ENCODE measurements at regions not wholly inside any gene's neighbourhood (a gene's known extent, or its start where the extent isn't known, plus 50 kb on each side); places are given as distances from the start of the nearest gene placed in this dataset.

DNA sequence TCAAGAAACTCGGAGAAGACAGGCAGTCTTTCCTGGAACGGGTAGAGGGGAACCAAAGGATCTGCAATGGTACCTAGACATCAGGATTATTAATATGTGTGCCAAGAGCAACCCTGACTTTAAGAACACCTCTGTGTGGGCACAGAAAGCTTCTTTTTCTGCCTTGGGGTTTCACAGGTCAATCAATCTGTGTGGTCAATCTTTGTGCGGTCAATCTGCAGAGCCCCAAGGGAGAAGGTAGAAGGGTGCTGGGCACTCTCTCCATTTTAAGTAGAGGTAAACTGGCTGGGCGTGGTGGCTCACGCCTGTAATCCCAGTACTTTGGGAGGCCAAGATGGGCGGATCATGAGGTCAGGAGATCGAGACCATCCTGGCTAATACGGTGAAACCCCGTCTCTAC is 100.7 kb downstream of the ARF6 start:
- in situ Hi-C loops (cut with HindIII; ENCODE audit: low sequenced_read_pairs): loop anchor here (5.0 kb wide), 2 partner anchors 46 to 79 kb away; no protein-coding TSS in a partner anchor

DNA sequence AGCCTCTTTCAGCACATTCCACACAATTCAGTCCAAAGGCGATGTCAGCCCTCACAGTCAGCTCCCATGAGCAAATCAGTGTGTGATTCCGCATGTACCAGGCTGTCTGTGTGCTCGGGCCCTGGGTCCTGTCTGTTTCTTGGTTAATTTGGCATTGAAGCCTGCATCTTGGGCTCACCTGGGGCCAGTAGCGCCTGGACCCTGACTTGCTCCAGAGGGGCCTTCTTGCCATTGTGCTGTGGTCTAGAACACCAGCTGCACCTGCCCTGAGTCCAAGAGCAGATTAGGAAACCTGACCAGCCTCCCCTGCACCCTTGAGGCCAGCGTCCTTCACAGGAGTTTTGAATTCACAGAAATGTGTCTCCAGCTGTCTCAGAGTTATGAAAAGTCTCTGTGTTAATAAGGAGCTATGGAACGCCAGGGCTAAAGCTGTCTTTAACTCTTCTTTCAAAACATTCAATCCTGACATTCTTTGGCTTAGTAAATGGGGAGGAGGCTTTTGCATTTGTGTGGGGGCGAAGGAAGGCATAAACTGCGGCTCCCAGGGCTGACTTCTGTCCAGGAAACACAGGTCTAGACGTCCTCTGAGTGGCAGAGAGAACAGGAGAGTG is 102.2 kb downstream of the ARF6 start:
- in situ Hi-C loops (cut with HindIII; ENCODE audit: low sequenced_read_pairs): loop anchor here (5.0 kb wide), 2 partner anchors 48 to 77 kb away; no protein-coding TSS in a partner anchor

DNA sequence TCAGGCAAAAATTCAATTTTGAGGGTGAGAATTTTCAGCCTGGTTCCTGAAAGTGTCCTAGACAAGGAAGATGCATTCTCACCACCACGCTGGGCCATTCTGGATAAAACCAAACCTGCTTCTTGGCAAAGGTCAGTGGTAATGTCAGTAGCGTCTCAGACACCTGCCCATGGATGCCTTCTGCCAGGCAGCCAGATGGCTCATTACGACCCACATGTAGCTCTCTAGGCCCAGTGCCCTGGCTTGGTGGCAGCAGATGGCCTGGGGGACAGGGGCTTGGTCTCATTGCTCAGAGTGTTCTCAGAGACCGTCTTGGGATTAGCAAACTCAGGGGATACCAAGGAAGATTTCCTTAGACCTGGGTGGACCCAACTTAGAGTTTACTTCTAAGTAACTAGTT is 105.1 kb downstream of the ARF6 start:
- in situ Hi-C loops (cut with HindIII; ENCODE audit: low sequenced_read_pairs): no loop called here

DNA sequence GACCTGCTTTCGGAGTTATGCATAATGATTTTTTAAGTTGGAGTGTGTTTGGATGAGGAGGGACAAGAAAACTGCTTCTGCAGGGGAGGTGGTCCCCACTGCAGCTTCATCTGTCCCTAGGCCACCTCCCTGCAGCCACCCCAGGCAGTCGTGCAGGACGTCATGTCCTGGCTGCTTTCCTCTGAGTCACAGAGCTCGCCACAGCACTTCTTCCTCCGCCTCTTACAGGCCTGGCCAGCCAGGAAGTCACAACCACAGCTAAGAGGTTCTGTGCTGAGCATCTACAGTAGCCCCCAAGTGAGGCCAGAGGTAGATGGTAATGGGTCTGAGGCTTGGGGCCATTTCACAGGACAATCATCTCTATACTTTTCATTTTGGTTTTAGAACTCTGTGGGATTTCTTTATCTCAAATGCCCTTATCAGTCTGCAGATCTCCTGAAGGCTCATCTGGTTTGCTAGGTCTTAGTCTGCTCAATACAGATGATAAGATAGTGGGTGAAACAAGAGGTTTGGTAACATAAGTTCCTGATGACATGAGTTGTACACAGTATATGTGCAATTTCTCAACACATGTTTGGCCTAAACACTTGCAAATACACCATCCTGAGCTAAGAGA is 106.4 kb downstream of the ARF6 start:
- in situ Hi-C loops (cut with HindIII; ENCODE audit: low sequenced_read_pairs): no loop called here

DNA sequence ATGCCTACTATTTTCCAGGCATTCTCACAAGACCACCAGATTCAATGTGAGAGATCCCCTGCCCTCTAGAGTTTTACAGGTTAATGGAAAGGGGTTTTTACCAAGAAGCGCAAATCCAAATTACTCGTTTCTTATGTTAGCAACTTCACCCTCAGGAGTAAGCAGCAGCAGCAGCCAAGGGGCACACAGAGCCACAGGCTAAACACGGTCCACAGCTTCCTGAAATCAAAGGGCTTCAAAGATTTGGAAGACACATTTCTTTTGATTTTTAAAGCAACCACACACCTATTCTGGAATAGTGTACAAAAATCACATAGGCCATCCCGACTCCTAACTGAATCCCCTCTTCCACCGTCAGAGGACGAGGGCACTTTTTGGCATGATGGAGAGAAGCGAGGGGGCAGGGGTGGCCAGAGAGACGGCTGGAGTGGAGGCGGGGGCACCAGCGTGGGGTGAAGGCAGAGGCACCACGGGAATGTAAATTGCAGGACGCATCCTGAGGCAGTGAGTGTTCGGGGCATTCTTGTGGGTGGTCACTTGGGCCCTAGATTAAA is 107.0 kb downstream of the ARF6 start:
- in situ Hi-C loops (cut with HindIII; ENCODE audit: low sequenced_read_pairs): no loop called here

DNA sequence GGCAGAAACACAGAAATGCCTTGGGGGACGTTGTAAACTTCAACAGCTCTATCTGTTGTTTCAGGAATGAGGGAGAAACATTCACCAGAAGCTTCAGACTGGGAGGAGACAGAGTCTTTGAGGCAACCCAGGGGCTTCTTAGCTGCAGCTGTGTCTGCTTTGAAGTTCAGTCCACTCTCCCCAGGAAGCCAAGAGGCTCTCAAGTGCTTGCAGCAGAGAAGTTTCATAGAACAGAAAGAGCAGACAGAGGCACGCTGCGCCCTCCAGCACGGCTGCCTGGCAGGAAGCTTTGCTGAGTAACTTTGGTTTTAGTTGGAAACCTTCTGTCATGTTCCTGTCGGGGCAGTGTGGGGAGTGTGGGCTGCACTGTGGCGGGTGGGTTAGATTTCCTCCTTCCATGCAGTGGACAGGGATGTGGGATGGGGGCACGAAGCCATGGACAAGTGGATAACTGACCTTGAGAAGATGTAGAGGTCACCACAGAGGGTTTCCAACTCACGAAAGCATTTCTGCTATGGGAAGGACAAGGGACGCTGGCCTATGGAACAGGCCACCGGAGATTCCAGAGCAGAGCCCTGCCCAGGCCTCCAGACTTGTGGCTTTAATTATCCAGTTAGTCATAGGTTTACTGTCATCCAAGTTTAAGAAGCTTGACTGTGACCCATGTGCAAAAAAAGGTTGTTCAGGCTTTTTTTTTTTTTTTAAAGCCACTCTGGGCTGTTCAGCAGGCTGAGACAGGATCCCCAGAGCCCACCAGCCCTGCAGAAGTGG is 107.7 kb downstream of the ARF6 start:
- in situ Hi-C loops (cut with HindIII; ENCODE audit: low sequenced_read_pairs): no loop called here

- in situ Hi-C loops (cut with HindIII; ENCODE audit: low sequenced_read_pairs): no loop called here
Observed at GRCh38 chr14:50001151-50001998, 108.5 kb downstream of the ARF6 start.

- in situ Hi-C loops (cut with HindIII; ENCODE audit: low sequenced_read_pairs): no loop called here
Observed at GRCh38 chr14:50001999-50002925, 109.4 kb downstream of the ARF6 start.

GRCh38 chr14:50002926-50003212 is 110.0 kb downstream of the ARF6 start:
- in situ Hi-C loops (cut with HindIII; ENCODE audit: low sequenced_read_pairs): no loop called here

- in situ Hi-C loops (cut with HindIII; ENCODE audit: low sequenced_read_pairs): no loop called here
Observed at GRCh38 chr14:50003213-50004021, 110.5 kb downstream of the ARF6 start.

DNA sequence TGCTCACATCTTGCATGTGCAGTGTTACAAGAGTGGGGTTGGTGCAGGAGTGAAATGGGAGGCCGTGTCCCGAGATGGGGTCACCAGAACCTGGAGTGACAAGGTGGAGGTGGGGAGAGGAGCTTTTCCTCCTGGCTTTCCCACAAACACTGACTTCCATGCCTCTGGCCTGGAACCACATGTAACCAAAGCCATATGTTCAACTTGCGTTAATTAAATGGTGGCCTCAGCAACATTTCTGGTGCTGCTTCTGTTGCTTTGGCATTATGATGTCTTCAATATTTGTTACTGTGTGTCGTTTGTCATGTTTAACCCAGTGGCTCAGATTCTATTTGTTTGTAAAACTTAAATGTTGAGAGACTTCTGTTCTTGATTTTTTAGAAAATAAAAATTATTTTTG is 110.2 kb downstream of the VCPKMT start:
- in situ Hi-C loops (cut with HindIII; ENCODE audit: low sequenced_read_pairs): no loop called here

DNA sequence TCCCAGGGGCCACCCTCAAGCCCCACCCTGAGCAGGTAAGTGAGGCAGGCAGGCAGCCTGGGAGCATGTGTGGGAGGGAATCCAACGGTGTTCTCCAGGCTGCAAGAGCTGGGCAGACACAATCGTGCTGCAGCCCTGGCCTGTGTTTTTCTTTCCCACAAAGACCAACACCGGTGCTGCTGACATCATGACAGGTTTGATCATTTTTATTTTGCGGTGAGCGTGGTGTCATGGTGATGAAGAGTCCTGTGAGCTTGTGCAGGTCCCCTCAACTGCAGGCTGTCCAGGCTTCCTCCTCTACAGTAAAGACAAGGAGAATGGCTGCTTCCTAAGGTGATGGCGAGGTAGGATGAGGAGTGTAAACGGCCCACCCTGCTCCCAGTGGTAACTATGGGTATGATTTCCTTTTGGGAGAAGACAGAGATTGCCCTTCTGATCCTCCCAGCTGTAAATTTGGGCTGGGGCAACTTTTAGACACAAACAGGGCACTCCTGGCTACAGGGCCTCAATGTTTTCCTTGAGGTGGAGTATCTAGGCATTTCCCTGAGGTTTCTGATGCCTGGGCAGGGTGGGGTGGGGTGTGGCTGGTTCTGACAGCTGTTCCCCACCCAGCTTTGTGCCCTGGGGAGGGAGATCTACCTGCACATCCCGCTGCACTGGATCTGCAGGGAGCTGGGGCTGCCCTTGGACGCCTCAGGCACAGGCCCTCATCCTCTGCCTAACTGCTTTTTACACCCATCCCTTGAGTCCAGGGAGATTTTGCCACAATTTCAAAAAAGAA is 109.1 kb downstream of the VCPKMT start:
- in situ Hi-C loops (cut with HindIII; ENCODE audit: low sequenced_read_pairs): no loop called here

GRCh38 chr14:50008562-50008961 is 107.8 kb downstream of the VCPKMT start:
- in situ Hi-C loops (cut with HindIII; ENCODE audit: low sequenced_read_pairs): no loop called here

DNA sequence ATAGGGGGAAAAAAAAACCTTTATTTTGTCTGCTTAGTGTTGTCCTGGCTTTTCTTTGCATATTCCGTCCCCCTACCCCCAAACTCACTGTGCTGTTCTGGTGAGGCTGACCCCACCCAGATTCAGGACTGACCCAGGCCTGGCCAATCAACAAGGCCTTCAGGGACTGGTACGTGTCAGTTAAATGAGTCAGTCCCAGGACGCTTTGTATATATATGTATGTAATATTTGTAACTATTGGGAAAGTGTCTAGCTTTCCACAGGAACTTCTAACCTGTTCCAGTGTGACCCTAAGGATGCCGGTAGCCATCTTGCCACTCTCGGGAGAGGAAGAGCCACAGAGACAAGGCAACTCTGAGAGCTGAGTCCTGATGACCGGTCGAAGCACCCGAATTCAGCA is 107.4 kb downstream of the VCPKMT start:
- in situ Hi-C loops (cut with HindIII; ENCODE audit: low sequenced_read_pairs): no loop called here

- in situ Hi-C loops (cut with HindIII; ENCODE audit: low sequenced_read_pairs): no loop called here
Observed at GRCh38 chr14:50010752-50011151, 105.6 kb downstream of the VCPKMT start.

DNA sequence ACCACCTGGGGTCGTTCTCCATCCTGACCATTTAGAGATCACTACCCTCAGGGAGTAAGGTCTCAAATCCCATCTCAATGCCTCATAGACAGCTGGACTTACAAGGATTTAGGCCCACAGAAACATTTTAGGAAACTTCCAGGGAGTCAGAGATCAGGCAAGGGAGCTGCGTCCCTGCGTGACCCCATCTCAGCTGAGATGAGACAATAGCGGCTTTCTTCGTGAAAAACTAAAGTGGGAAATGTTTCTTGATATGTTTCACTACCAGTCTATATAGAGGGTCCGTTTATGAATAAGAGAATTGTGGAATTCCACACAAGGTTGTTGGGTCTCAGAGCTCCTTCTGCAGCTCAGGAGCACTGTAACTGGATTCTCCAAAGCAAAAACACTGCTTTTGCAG is 105.1 kb downstream of the VCPKMT start:
- in situ Hi-C loops (cut with HindIII; ENCODE audit: low sequenced_read_pairs): no loop called here

DNA sequence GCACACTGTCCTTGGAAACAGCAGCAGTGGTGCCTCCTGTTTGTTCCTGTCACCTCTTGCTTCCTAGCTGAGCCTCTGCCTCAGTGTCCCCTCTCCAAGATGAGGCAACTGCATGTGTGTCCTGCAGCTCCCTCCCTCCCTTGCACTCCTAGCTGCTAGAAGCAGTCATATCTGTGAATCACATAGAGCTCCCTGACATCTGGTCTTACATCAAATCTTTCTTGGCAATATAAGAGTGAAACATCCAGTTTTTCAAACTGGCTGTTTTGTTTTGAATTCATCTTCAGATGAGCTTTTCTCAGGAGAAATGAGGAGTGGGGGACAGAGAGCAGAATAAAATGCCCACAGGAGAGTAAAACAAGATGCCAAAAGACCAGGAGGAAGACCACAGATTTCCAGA is 103.7 kb downstream of the VCPKMT start:
- in situ Hi-C loops (cut with HindIII; ENCODE audit: low sequenced_read_pairs): no loop called here

DNA sequence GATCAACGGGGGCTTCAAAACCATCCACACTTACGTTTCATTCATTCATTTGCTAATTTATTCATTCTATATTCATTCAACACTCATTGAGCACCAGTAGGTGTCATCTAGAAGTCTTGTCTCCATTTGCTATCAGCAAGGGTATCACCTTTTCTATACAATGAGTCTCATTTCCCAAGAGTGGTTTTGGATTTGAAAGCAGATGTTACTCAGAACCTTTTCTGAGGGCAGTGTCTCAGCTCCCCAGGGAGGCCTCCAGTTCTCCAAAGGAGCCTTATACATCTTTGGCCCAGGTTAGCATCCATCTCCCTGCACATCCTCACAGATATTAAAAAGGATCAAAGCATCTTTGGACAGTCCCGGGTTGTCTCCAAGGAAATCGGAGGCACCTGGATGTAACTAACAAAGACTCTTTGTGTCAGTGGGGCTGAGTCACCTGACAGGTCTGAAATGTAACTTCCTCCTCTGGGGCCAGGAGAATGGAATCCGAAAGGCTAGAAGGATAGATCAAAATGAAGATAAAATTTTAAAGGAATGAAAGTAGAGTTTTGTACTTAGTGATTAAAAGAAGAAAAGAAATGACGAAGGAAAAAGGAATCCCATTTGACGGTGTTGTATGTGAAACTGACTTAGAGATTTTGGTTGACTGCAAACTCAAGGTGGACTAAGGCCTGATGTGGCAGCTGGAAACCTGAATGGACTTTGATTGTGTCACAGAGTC is 103.0 kb downstream of the VCPKMT start:
- in situ Hi-C loops (cut with HindIII; ENCODE audit: low sequenced_read_pairs): no loop called here

Data from endothelial cell of hepatic sinusoid (primary cell).